ENCODE measurements at regions not wholly inside any gene's neighbourhood (a gene's known extent, or its start where the extent isn't known, plus 50 kb on each side); places are given as distances from the start of the nearest gene placed in this dataset.
"Not testable (repeated sequence)": the region's sequence is repeated elsewhere in the genome, so short reads cannot be mapped to it uniquely, and the experiment has no call there.

- DNase-seq; H3K27ac Mint-ChIP-seq; H3K9me3 Mint-ChIP-seq; H3K27me3 Mint-ChIP-seq; CTCF ChIA-PET; H3K36me3 Mint-ChIP-seq; H3K4me3 Mint-ChIP-seq; intact Hi-C loops (cut with micrococcal nuclease); H3K4me1 Mint-ChIP-seq (ENCODE audit: low read depth); POLR2A ChIA-PET: not testable (repeated sequence)
These were observed 52.9 kb upstream of the CSF1 start for GRCh38 chr1:109857702-109858101.

GRCh38 chr1:109855986-109856385 is 54.7 kb upstream of the CSF1 start:
- POLR2A ChIA-PET; H3K9me3 Mint-ChIP-seq; H3K4me1 Mint-ChIP-seq (ENCODE audit: low read depth); H3K27ac Mint-ChIP-seq; H3K4me3 Mint-ChIP-seq; H3K36me3 Mint-ChIP-seq; DNase-seq; CTCF ChIA-PET; H3K27me3 Mint-ChIP-seq; intact Hi-C loops (cut with micrococcal nuclease): not testable (repeated sequence)

- peaks cover 11% of the 10 kb centered on the region for H3K4me1 Mint-ChIP-seq (ENCODE audit: low read depth)
- H3K4me3 Mint-ChIP-seq; POLR2A ChIA-PET; DNase-seq; H3K27me3 Mint-ChIP-seq; H3K9me3 Mint-ChIP-seq; H3K36me3 Mint-ChIP-seq; H3K27ac Mint-ChIP-seq; CTCF ChIA-PET; intact Hi-C loops (cut with micrococcal nuclease): not testable (repeated sequence)
These were observed 56.7 kb upstream of the CSF1 start for GRCh38 chr1:109853972-109854371.

- H3K27me3 Mint-ChIP-seq; H3K9me3 Mint-ChIP-seq; H3K27ac Mint-ChIP-seq; H3K36me3 Mint-ChIP-seq; intact Hi-C loops (cut with micrococcal nuclease); POLR2A ChIA-PET; H3K4me3 Mint-ChIP-seq; DNase-seq: not testable (repeated sequence)
- peaks cover 11% of the 10 kb centered on the region for H3K4me1 Mint-ChIP-seq (ENCODE audit: low read depth)
- CTCF ChIA-PET: interaction anchor here (0.6 to 1.9 kb wide), 2 partner anchors 132 to 208 kb away, joined by 3 to 8 read pairs; partner anchors contain the start of gene AHCYL1
These were observed 58.2 kb upstream of the CSF1 start for GRCh38 chr1:109852221-109853015.

- H3K4me1 Mint-ChIP-seq (ENCODE audit: low read depth): peaks cover 11% of the 10 kb centered on the region
- H3K36me3 Mint-ChIP-seq: no peaks in the 10 kb centered on the region
- ChIA-PET POLR2A (no interaction called here), CTCF (interaction anchor here (1.9 kb wide), 1 partner anchor 134 kb away, joined by 8 read pairs; the partner anchor contains the start of gene AHCYL1)
- peaks cover 3% of the 10 kb centered on the region for H3K27me3 Mint-ChIP-seq
- H3K27ac Mint-ChIP-seq: no peak overlapping the region
- H3K9me3 Mint-ChIP-seq: no peaks in the 10 kb centered on the region
- no peak overlapping the region for H3K4me3 Mint-ChIP-seq
- DNase-seq: no peak
- intact Hi-C loops (cut with micrococcal nuclease): loop anchor here (1.0 kb wide), 1 partner anchor 26 kb away; no protein-coding TSS in a partner anchor
These were observed 59.8 kb upstream of the CSF1 start for GRCh38 chr1:109850827-109851226.

GRCh38 chr1:109850194-109850593 is 60.5 kb upstream of the CSF1 start:
- Mint-ChIP-seq H3K4me3 (no peak overlapping the region), H3K27me3 (peaks cover 3% of the 10 kb centered on the region), H3K27ac (no peak overlapping the region), H3K9me3 (no peaks in the 10 kb centered on the region), H3K36me3 (no peaks in the 10 kb centered on the region), H3K4me1 (ENCODE audit: low read depth) (peaks cover 11% of the 10 kb centered on the region)
- CTCF ChIA-PET: interaction anchor here (1.9 kb wide), 1 partner anchor 134 kb away, joined by 8 read pairs; the partner anchor contains the start of gene AHCYL1
- POLR2A ChIA-PET: no interaction called here
- DNase-seq: no peak
- intact Hi-C loops (cut with micrococcal nuclease): loop anchor here (1.0 kb wide), 1 partner anchor 25 kb away; no protein-coding TSS in a partner anchor

- ChIA-PET CTCF (no interaction called here), POLR2A (no interaction called here)
- intact Hi-C loops (cut with micrococcal nuclease): loop anchor here (1.0 kb wide), 1 partner anchor 24 kb away; no protein-coding TSS in a partner anchor
- H3K4me3 Mint-ChIP-seq: no peak overlapping the region
- H3K9me3 Mint-ChIP-seq: no peaks in the 10 kb centered on the region
- no peaks in the 10 kb centered on the region for H3K36me3 Mint-ChIP-seq
- DNase-seq: no peak
- peaks cover 3% of the 10 kb centered on the region for H3K27me3 Mint-ChIP-seq
- H3K4me1 Mint-ChIP-seq (ENCODE audit: low read depth): peaks cover 11% of the 10 kb centered on the region
- no peak overlapping the region for H3K27ac Mint-ChIP-seq
These were observed 61.0 kb upstream of the CSF1 start for GRCh38 chr1:109849655-109850054.

GRCh38 chr1:109847251-109847650 is 63.4 kb upstream of the CSF1 start:
- H3K36me3 Mint-ChIP-seq: no peaks in the 10 kb centered on the region
- no peaks in the 10 kb centered on the region for H3K9me3 Mint-ChIP-seq
- CTCF ChIA-PET: no interaction called here

GRCh38 chr1:109846846-109847245 is 63.8 kb upstream of the CSF1 start:
- Mint-ChIP-seq H3K36me3 (no peaks in the 10 kb centered on the region), H3K4me3 (no peak overlapping the region), H3K27me3 (peaks cover 3% of the 10 kb centered on the region), H3K9me3 (no peaks in the 10 kb centered on the region), H3K4me1 (ENCODE audit: low read depth) (peaks cover 11% of the 10 kb centered on the region), H3K27ac (no peak overlapping the region)
- intact Hi-C loops (cut with micrococcal nuclease): no loop called here
- CTCF ChIA-PET: no interaction called here
- POLR2A ChIA-PET: no interaction called here
- no peak for DNase-seq

More at GRCh38 chr1:109847251-109847650, 63.4 kb upstream of the CSF1 start:
- DNase-seq: no peak
- H3K27ac Mint-ChIP-seq: no peak overlapping the region
- H3K4me3 Mint-ChIP-seq: no peak overlapping the region
- peaks cover 3% of the 10 kb centered on the region for H3K27me3 Mint-ChIP-seq
- H3K4me1 Mint-ChIP-seq (ENCODE audit: low read depth): peaks cover 11% of the 10 kb centered on the region
- POLR2A ChIA-PET: no interaction called here
- intact Hi-C loops (cut with micrococcal nuclease): no loop called here

- Mint-ChIP-seq H3K4me3 (no peak overlapping the region), H3K36me3 (no peaks in the 10 kb centered on the region), H3K27me3 (peaks cover 3% of the 10 kb centered on the region), H3K9me3 (no peaks in the 10 kb centered on the region), H3K27ac (no peak overlapping the region), H3K4me1 (ENCODE audit: low read depth) (peaks cover 11% of the 10 kb centered on the region)
- intact Hi-C loops (cut with micrococcal nuclease): no loop called here
- ChIA-PET CTCF (interaction anchor here (0.6 to 1.3 kb wide), 2 partner anchors 139 to 313 kb away, joined by 3 to 5 read pairs; partner anchors contain the start of gene AHCYL1), POLR2A (no interaction called here)
- DNase-seq: no peak
These were observed 64.5 kb upstream of the CSF1 start for GRCh38 chr1:109846162-109846561.

- H3K9me3 Mint-ChIP-seq: peaks cover 1% of the 10 kb centered on the region
- ChIA-PET CTCF (interaction anchor here (0.6 to 1.3 kb wide), 5 partner anchors 55 to 650 kb away, joined by 3 to 5 read pairs (median 3); partner anchors contain the start of gene AHCYL1), POLR2A (no interaction called here)
- DNase-seq: no peak
- H3K4me1 Mint-ChIP-seq (ENCODE audit: low read depth): peaks cover 6% of the 10 kb centered on the region
- H3K4me3 Mint-ChIP-seq: no peak overlapping the region
- H3K27ac Mint-ChIP-seq: no peak overlapping the region
- H3K36me3 Mint-ChIP-seq: no peaks in the 10 kb centered on the region
- intact Hi-C loops (cut with micrococcal nuclease): no loop called here
- no peaks in the 10 kb centered on the region for H3K27me3 Mint-ChIP-seq
These were observed 65.0 kb upstream of the CSF1 start for GRCh38 chr1:109845658-109846057.

- ChIA-PET CTCF (interaction anchor here (1.2 to 1.3 kb wide), 2 partner anchors 54 to 651 kb away, joined by 3 read pairs; no protein-coding TSS in a partner anchor), POLR2A (no interaction called here)
- Mint-ChIP-seq H3K27me3 (no peaks in the 10 kb centered on the region), H3K4me3 (no peak overlapping the region), H3K4me1 (ENCODE audit: low read depth) (no peaks in the 10 kb centered on the region), H3K36me3 (no peaks in the 10 kb centered on the region), H3K9me3 (peaks cover 3% of the 10 kb centered on the region), H3K27ac (no peak overlapping the region)
- no peak for DNase-seq
- intact Hi-C loops (cut with micrococcal nuclease): no loop called here
These were observed 66.0 kb upstream of the CSF1 start for GRCh38 chr1:109844609-109845008.
